ENCODE measurements at regions not wholly inside any gene's neighbourhood (a gene's known extent, or its start where the extent isn't known, plus 50 kb on each side); places are given as distances from the start of the nearest gene placed in this dataset.

GRCh38 chr2:215724146-215724545, 288.3 kb upstream of the FN1 start:
- TF ChIP-seq EZH2 (IDR thresholded peaks at IDR 0.05; ENCODE audit: insufficient read depth, poor library complexity, severe bottlenecking) (no peak), EZH2phosphoT487 (IDR thresholded peaks at IDR 0.05; ENCODE audit: insufficient read depth, low read depth) (no peak)
